ENCODE measurements at regions not wholly inside any gene's neighbourhood (a gene's known extent, or its start where the extent isn't known, plus 50 kb on each side); places are given as distances from the start of the nearest gene placed in this dataset.

DNA sequence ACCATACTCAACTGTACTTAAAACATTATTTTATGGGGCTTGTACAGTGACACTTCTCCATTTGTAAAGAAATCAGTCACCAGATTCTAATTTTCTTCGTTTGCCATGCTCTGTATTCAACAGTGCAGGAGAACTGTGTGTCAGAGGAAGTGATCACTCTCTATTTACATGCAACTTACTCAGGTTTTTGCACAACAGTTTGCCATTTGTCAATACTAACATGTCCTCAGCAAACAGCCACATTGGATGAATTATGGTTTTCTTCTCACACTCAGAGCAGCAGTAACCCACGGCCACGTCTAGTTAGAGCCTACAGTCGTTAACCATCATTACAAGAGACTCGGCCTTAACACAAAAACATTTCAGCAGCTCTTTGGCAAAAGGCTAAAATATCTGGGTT, 69.2 kb upstream of the SP4 start:
- no peak for DNase-seq (ENCODE audit: extremely low read depth, low read depth)
- TF ChIP-seq, protein P1, sequence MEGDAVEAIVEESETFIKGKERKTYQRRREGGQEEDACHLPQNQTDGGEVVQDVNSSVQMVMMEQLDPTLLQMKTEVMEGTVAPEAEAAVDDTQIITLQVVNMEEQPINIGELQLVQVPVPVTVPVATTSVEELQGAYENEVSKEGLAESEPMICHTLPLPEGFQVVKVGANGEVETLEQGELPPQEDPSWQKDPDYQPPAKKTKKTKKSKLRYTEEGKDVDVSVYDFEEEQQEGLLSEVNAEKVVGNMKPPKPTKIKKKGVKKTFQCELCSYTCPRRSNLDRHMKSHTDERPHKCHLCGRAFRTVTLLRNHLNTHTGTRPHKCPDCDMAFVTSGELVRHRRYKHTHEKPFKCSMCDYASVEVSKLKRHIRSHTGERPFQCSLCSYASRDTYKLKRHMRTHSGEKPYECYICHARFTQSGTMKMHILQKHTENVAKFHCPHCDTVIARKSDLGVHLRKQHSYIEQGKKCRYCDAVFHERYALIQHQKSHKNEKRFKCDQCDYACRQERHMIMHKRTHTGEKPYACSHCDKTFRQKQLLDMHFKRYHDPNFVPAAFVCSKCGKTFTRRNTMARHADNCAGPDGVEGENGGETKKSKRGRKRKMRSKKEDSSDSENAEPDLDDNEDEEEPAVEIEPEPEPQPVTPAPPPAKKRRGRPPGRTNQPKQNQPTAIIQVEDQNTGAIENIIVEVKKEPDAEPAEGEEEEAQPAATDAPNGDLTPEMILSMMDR (IDR thresholded peaks at IDR 0.05; ENCODE audit: low read depth, low read length, missing control alignments): no peak
- H3K4me3 ChIP-seq (replicated peaks; ENCODE audit: low read depth, low read length): no peak overlapping the region

DNA sequence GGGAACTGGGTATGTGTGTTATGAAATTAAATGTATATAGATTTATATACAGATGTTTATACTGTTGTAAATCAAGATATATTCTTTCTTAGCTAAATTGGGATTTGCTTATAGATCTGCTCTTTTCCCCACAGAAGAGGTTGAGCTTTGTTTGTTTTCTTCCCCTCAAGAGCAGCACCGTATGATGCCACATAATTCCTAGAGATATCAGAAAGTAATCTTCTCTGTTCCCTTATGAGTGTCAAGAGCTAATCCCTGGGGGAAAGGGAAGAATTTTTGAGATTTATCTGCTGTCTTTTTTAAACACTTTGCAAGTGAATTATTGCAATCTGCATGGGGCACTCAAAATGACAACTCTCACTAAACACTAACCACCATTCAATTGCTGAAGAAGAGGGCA, 68.7 kb upstream of the SP4 start:
- TF ChIP-seq, protein P1 (IDR thresholded peaks at IDR 0.05; ENCODE audit: low read depth, low read length, missing control alignments): no peak
- H3K4me3 ChIP-seq (replicated peaks; ENCODE audit: low read depth, low read length): no peak overlapping the region
- no peak for DNase-seq (ENCODE audit: extremely low read depth, low read depth)

DNA sequence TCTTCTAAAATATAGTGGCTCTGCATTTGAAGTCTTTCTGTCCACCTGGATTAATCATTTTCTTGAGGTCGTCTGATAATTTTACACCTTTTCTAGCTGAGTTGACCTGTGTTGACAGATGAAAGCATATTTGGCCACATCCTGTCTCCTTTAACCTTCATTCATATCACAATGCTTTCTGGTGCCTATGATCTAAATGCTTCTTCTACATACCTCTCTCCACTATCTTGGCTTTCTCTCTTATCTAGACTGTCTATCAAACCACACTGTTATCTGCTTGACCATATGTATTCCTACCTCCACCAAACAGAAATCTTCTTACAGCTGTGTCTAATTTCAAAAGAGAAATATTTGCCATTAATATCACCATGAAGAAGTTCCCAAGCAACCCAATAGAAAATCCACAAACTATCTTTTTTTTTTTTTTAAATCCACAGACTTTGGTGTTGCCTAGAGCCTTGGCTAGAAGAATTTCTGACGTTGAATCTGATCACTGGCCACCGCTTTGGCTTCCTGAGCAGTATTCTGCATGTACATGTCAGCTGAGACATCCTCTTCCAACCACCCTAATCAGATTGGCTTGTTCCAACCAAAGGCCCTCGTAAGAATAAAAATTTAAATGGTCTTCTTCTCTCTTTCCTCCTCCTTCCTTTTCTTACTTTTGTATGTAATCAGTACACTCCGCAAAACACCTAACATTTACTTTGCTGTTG, 66.3 kb upstream of the SP4 start:
- TF ChIP-seq, protein P1 (IDR thresholded peaks at IDR 0.05; ENCODE audit: low read depth, low read length, missing control alignments): no peak
- no peak overlapping the region for H3K4me3 ChIP-seq (replicated peaks; ENCODE audit: low read depth, low read length)
- DNase-seq (ENCODE audit: extremely low read depth, low read depth): no peak

DNA sequence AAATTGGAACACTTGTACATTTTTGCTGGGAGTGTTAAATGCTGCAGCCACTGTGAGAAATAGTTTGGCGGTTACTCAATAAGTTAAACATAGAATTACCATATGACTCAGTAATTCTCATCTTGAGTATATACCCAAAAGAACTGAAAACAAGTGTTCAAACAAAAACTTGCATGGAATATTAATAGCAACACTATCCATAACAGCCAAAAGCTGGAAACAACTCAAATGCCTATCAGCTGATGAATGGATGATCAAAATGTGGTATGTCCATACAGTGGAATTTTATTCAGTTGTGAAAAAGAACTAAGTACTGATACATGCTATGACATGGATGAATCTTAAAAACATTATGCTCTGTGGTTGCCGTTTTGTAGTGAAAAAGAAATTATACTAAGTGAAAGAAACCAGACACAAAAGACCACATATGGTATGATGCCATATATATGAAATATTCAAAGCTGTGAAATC, 63.0 kb upstream of the SP4 start:
- no peak for DNase-seq (ENCODE audit: extremely low read depth, low read depth)
- H3K4me3 ChIP-seq (replicated peaks; ENCODE audit: low read depth, low read length): no peak overlapping the region
- TF ChIP-seq, protein P1 (IDR thresholded peaks at IDR 0.05; ENCODE audit: low read depth, low read length, missing control alignments): no peak

DNA sequence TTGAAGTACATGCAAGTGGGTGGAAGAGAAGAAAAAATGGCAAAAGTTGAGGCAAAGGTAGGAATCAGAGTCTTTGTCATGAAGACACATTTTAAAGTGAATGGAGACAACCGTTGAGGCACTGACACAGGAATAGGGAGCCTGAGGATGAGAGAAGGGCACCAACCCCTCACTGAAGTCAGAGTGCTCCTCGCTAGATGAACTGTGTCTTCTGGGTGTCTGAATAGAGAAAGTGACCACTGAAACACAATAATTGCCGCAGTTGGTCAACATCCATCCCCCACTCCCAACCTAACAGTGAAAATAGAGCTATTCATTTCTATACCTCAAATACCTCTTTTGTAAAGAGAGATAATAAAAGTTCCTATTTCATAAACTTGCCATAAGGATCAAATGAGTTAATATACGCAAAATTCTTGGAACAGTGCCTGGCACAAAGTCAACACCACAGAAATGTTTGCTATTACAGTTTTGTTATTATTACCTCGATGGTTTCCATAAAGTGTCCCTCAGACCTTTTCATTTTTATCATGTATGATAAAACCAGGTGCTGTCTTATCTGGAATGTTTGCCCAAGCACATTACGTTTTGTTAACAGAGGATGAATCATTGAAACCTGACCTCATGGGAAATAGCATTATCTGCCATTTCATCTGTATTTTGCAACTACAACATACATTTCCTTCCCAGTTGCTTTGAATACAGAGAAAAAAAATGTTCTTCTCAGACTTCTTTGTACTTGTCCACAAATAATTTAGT, 61.8 kb upstream of the SP4 start:
- no peak for DNase-seq (ENCODE audit: extremely low read depth, low read depth)
- TF ChIP-seq, protein P1 (IDR thresholded peaks at IDR 0.05; ENCODE audit: low read depth, low read length, missing control alignments): no peak
- H3K4me3 ChIP-seq (replicated peaks; ENCODE audit: low read depth, low read length): no peak overlapping the region

DNA sequence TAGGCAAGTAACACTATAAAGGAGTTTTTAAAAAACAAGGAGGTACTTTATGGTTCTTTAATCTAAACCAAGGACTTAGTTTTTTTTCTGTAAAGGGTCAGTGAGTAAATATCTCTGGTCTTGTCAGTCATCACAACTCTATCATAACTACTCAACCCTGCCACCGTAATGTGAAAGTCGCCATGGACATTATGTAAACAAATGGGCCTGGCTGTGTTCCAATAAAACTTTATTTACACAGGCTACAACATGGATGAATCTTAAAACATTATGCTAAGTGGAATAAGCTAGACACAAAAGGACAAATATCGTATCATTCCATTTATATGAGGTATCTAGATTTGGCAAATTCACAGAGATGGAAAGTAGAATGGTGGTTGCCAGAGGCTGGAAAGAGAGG, 60.8 kb upstream of the SP4 start:
- DNase-seq (ENCODE audit: extremely low read depth, low read depth): no peak
- TF ChIP-seq, protein P1 (IDR thresholded peaks at IDR 0.05; ENCODE audit: low read depth, low read length, missing control alignments): no peak
- H3K4me3 ChIP-seq (replicated peaks; ENCODE audit: low read depth, low read length): no peak overlapping the region

Measured in HFF-Myc (cell line).